Thoracic aorta (tissue), 2 donors: ENCODE measurements at regions not wholly inside any gene's neighbourhood (a gene's known extent, or its start where the extent isn't known, plus 50 kb on each side); places are given as distances from the start of the nearest gene placed in this dataset.

ENCODE experiments used
- ATAC-seq: fragments of 150-250 bp; one replicate; pipeline ENCODE4 v1.8.0; 2017; ENCODE audit warnings: low read depth; ENCODE audit not compliant: insufficient number of reproducible peaks, low FRiP score
- DNase-seq: peaks from one replicate; pipeline ENCODE4 v3.0.0-alpha.2; 2020; ENCODE audit warnings: low spot score
- H3K27ac ChIP-seq, 2 donors: fragments of 200-600 bp; sonication (generic); 1 replicate in 1 of 2; 2 replicates in 1 of 2; pipeline ENCODE4 v1.5.1; 2016; ENCODE audit warnings: mild to moderate bottlenecking in 2 of 2, moderate library complexity in 2 of 2
- H3K27me3 ChIP-seq: fragments of 200-600 bp; sonication (generic); replicated peaks from 2 replicates; pipeline ENCODE4 v1.6.0; 2016; ENCODE audit warnings: mild to moderate bottlenecking; ENCODE audit not compliant: insufficient read depth
- H3K36me3 ChIP-seq: fragments of 200-600 bp; sonication (generic); one replicate; pipeline ENCODE4 v1.5.1; 2016
- H3K4me1 ChIP-seq, 2 donors: fragments of 200-600 bp; sonication (generic); 1 replicate in 1 of 2; 2 replicates in 1 of 2; pipeline versions ENCODE4 v1.5.1 to v1.6.0; 2016; ENCODE audit warnings: low read depth in 2 of 2, mild to moderate bottlenecking in 1 of 2; ENCODE audit not compliant: control insufficient read depth in 1 of 2
- H3K4me3 ChIP-seq: fragments of 200-600 bp; sonication (generic); 2 replicates; pipeline ENCODE4 v1.5.1; 2016; ENCODE audit warnings: mild to moderate bottlenecking
- H3K9me3 ChIP-seq: fragments of 200-600 bp; sonication (generic); 2 replicates; pipeline ENCODE4 v1.5.1; 2016
- CTCF ChIP-seq: fragments of 200-600 bp; sonication (generic); IDR thresholded peaks from one replicate; pipeline ENCODE4 v1.5.1; 2019; ENCODE audit warnings: antibody characterized with exemption

DNA sequence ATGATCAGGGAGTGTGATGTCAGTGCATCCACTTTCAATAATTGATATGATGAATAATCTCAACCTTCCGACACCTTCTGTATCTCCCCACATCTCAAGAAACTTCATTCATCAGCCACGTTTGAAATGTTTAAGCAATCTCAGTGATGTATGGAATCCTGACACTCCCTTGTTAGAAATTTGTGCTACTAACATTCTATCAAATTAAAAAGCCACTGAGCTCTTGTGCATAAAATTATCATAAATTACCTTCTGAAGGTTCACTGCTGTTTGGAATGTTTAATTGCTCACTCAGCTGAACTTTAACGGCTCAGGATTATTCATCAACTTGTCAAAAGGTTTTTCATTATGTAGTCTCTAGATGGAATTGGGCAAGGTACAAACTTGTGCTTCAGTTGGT is 108.4 kb upstream of the DPH6 start:
- Histone ChIP-seq H3K4me3 (no peak overlapping the region), H3K4me1 (no peaks in the 10 kb centered on the region), H3K9me3 (no peaks in the 10 kb centered on the region), H3K36me3 (no peaks in the 10 kb centered on the region), H3K27ac (no peak overlapping the region), H3K27me3 (no peaks in the 10 kb centered on the region)
- no peak for ATAC-seq
- DNase-seq: no peak
- TF ChIP-seq CTCF: no peak

DNA sequence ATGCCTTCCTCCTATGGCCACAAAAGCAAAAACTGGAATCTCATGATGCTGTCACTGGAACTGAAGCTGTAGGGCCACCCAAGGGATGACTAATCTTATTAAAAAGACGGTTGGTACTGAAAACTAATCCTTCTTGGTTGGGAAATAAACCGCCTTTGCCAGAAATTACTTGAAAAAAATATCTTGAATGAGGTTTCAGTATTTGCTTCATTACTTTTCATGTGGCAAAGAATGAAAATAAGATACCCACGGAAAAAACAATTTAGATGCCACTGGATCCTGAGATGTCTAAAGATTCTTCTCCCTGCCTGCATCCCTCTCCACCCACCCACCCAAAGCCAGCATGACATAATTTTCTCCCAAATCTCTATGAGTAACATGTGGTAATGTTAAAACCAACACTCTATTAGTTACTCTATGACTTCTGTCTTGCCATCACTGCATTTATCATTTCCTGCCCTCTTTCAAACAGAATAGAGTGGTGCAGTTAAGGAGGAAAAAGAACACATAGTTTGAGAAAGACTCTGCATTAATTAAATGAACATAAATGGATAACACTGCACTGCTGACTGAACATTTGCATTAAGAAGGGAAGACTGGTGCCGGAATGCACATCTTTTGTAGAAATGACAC is 111.8 kb upstream of the DPH6 start:
- H3K4me3 ChIP-seq: no peak overlapping the region
- ATAC-seq (no peak), DNase-seq (no peak)
- no peaks in the 10 kb centered on the region for H3K9me3 ChIP-seq
- no peak for TF ChIP-seq CTCF
- no peaks in the 10 kb centered on the region for H3K4me1 ChIP-seq
- no peak overlapping the region for H3K27ac ChIP-seq
- H3K27me3 ChIP-seq: no peaks in the 10 kb centered on the region
- no peaks in the 10 kb centered on the region for H3K36me3 ChIP-seq

- H3K27me3 ChIP-seq: no peaks in the 10 kb centered on the region
- H3K9me3 ChIP-seq: no peaks in the 10 kb centered on the region
- DNase-seq (no peak), ATAC-seq (no peak)
- H3K4me1 ChIP-seq: peaks cover 12 to 28% of the 10 kb centered on the region in 2 donors
- no peak overlapping the region for H3K27ac ChIP-seq
- no peaks in the 10 kb centered on the region for H3K36me3 ChIP-seq
- no peak for TF ChIP-seq CTCF
- no peak overlapping the region for H3K4me3 ChIP-seq
Measured at GRCh38 chr15:35663956-35664355, 118.0 kb upstream of the DPH6 start.

GRCh38 chr15:35665896-35666536 is 120.1 kb upstream of the DPH6 start:
- TF ChIP-seq CTCF: no peak
- Histone ChIP-seq H3K27me3 (no peaks in the 10 kb centered on the region), H3K36me3 (no peaks in the 10 kb centered on the region), H3K9me3 (no peaks in the 10 kb centered on the region), H3K4me1 (peaks cover 12 to 28% of the 10 kb centered on the region in 2 donors), H3K27ac (peak overlapping the region; percentile 40 to 57), H3K4me3 (peak overlapping the region; percentile 3)
- ATAC-seq (peak; percentile 30), DNase-seq (no peak)

- Histone ChIP-seq H3K4me1 (peaks cover 12 to 28% of the 10 kb centered on the region in 2 donors), H3K9me3 (no peaks in the 10 kb centered on the region), H3K4me3 (no peak overlapping the region), H3K27ac (peak overlapping the region in 1 of 2 donors; percentile 13), H3K36me3 (no peaks in the 10 kb centered on the region), H3K27me3 (no peaks in the 10 kb centered on the region)
- TF ChIP-seq CTCF: no peak
- DNase-seq (no peak), ATAC-seq (no peak)
Measured at GRCh38 chr15:35667908-35668307, 121.9 kb upstream of the DPH6 start.
